H9 (cell line): ENCODE measurements at regions not wholly inside any gene's neighbourhood (a gene's known extent, or its start where the extent isn't known, plus 50 kb on each side); places are given as distances from the start of the nearest gene placed in this dataset.

Experiments used
- DNase-seq: peaks from one replicate; pipeline ENCODE4 v3.0.0-alpha.2; 2017
- H2AFZ ChIP-seq: one replicate; pipeline ENCODE4 v1.6.1; 2013; ENCODE audit warnings: mild to moderate bottlenecking, low read length, control low read depth, moderate library complexity
- H2AK5ac ChIP-seq: 2 replicates; pipeline ENCODE4 v1.6.1; 2013; ENCODE audit warnings: low read length, control low read depth, mixed read lengths; ENCODE audit not compliant: insufficient read length
- H2BK120ac ChIP-seq: one replicate; pipeline ENCODE4 v1.6.1; 2013; ENCODE audit warnings: low read depth, mild to moderate bottlenecking, low read length, control low read depth, inconsistent platforms; ENCODE audit not compliant: poor library complexity, severe bottlenecking
- H2BK12ac ChIP-seq: 2 replicates; pipeline ENCODE4 v1.6.1; 2013; ENCODE audit warnings: low read length, control low read depth, mixed read lengths, low read depth; ENCODE audit not compliant: insufficient read length
- H2BK15ac ChIP-seq: 2 replicates; pipeline ENCODE4 v1.6.1; 2013; ENCODE audit warnings: low read depth, low read length, control low read depth
- H2BK20ac ChIP-seq: one replicate; pipeline ENCODE4 v1.6.1; 2013; ENCODE audit warnings: low read depth, mild to moderate bottlenecking, low read length, control low read depth, inconsistent platforms; ENCODE audit not compliant: poor library complexity, severe bottlenecking
- H2BK5ac ChIP-seq: 2 replicates; pipeline ENCODE4 v1.6.1; 2013; ENCODE audit warnings: low read length, control low read depth, mixed read lengths; ENCODE audit not compliant: insufficient read length
- H3K14ac ChIP-seq: 2 replicates; pipeline ENCODE4 v1.6.1; 2013; ENCODE audit warnings: low read length, control low read depth; ENCODE audit not compliant: insufficient read depth
- H3K18ac ChIP-seq: 2 replicates; pipeline ENCODE4 v1.6.1; 2013; ENCODE audit warnings: low read depth, mild to moderate bottlenecking, mixed read lengths, low read length, control low read depth; ENCODE audit not compliant: insufficient read length
- H3K23ac ChIP-seq: 2 replicates; pipeline ENCODE4 v1.6.1; 2013; ENCODE audit warnings: low read length, control low read depth, mixed read lengths, low read depth; ENCODE audit not compliant: insufficient read length
- H3K23me2 ChIP-seq: 2 replicates; pipeline ENCODE4 v1.6.1; 2013; ENCODE audit warnings: low read depth, mild to moderate bottlenecking, mixed read lengths, low read length, control low read depth; ENCODE audit not compliant: insufficient read length, poor library complexity, severe bottlenecking
- H3K27ac ChIP-seq: 2 replicates; pipeline ENCODE4 v1.5.1; 2013; ENCODE audit warnings: low read length, control low read depth, mixed read lengths, low read depth; ENCODE audit not compliant: insufficient read length
- H3K27me3 ChIP-seq: 2 replicates; pipeline ENCODE4 v1.6.1; 2013; ENCODE audit warnings: low read length, control low read depth, inconsistent platforms; ENCODE audit not compliant: insufficient read depth
- H3K4ac ChIP-seq: 2 replicates; pipeline ENCODE4 v1.6.1; 2013; ENCODE audit warnings: low read depth, mild to moderate bottlenecking, control low read depth, inconsistent platforms, low read length, moderate library complexity
- H3K4me1 ChIP-seq: 2 replicates; pipeline ENCODE4 v1.6.1; 2013; ENCODE audit warnings: low read length, control low read depth, inconsistent platforms; ENCODE audit not compliant: insufficient read depth
- H3K4me2 ChIP-seq: 2 replicates; pipeline ENCODE4 v1.6.1; 2013; ENCODE audit warnings: low read length, control low read depth, mixed read lengths; ENCODE audit not compliant: insufficient read length, insufficient read depth
- H3K56ac ChIP-seq: 2 replicates; pipeline ENCODE4 v1.6.1; 2013; ENCODE audit warnings: low read depth, mild to moderate bottlenecking, mixed read lengths, low read length, control low read depth; ENCODE audit not compliant: insufficient read length
- H3K79me1 ChIP-seq: 2 replicates; pipeline ENCODE4 v1.6.1; 2013; ENCODE audit warnings: low read depth, mild to moderate bottlenecking, moderate library complexity, low read length, control low read depth, inconsistent platforms; ENCODE audit not compliant: insufficient read depth, poor library complexity, severe bottlenecking
- H3K79me2 ChIP-seq: 2 replicates; pipeline ENCODE4 v1.6.1; 2013; ENCODE audit warnings: low read length, control low read depth, inconsistent platforms; ENCODE audit not compliant: insufficient read depth
- H3K9ac ChIP-seq: 2 replicates; pipeline ENCODE4 v1.6.1; 2013; ENCODE audit warnings: low read length, control low read depth, mixed read lengths; ENCODE audit not compliant: insufficient read length; ENCODE audit errors: extremely low read depth
- H3K9me3 ChIP-seq: one replicate; pipeline ENCODE4 v1.6.1; 2013; ENCODE audit warnings: low read depth, low read length, inconsistent platforms; ENCODE audit not compliant: control insufficient read depth
- H3T11ph ChIP-seq: one replicate; pipeline ENCODE4 v1.6.1; 2013; ENCODE audit warnings: mild to moderate bottlenecking, low read length, control low read depth, inconsistent platforms
- H4K20me1 ChIP-seq: one replicate; pipeline ENCODE4 v1.6.1; 2013; ENCODE audit not compliant: control insufficient read depth, insufficient read length, insufficient read depth
- H4K5ac ChIP-seq: 2 replicates; pipeline ENCODE4 v1.6.1; 2013; ENCODE audit warnings: low read depth, mild to moderate bottlenecking, mixed read lengths, low read length, control low read depth; ENCODE audit not compliant: insufficient read length
- H4K8ac ChIP-seq: replicated peaks from 2 replicates; pipeline ENCODE4 v1.6.1; 2013; ENCODE audit warnings: low read length, control low read depth, mixed read lengths, low read depth; ENCODE audit not compliant: insufficient read length
- H4K91ac ChIP-seq: 2 replicates; pipeline ENCODE4 v1.6.1; 2013; ENCODE audit warnings: low read depth, mild to moderate bottlenecking, moderate library complexity, mixed read lengths, low read length, control low read depth; ENCODE audit not compliant: insufficient read length
- H3K27ac Mint-ChIP-seq, 3 experiments: 2 replicates in 2 of 3; 3 replicates in 1 of 3; pipeline ENCODE4 v1.8.0; 2020 to 2021; ENCODE audit warnings: mixed read lengths in 3 of 3, mild to moderate bottlenecking in 1 of 3, moderate library complexity in 1 of 3
- H3K27me3 Mint-ChIP-seq: 2 replicates; pipeline ENCODE4 v1.8.0; 2021; ENCODE audit warnings: low read depth, mild to moderate bottlenecking, moderate library complexity, mixed read lengths
- H3K36me3 Mint-ChIP-seq, 3 experiments: 2 replicates in 2 of 3; 3 replicates in 1 of 3; pipeline ENCODE4 v1.8.0; 2020 to 2021; ENCODE audit warnings: low read depth in 3 of 3, mixed read lengths in 3 of 3; ENCODE audit not compliant: insufficient read depth in 1 of 3
- H3K4me1 Mint-ChIP-seq, 2 experiments: 2 replicates each; pipeline ENCODE4 v1.8.0; 2020; ENCODE audit warnings: mixed read lengths in 2 of 2
- H3K4me3 Mint-ChIP-seq, 2 experiments: 2 replicates in 1 of 2; 3 replicates in 1 of 2; pipeline ENCODE4 v1.8.0; 2020 to 2021; ENCODE audit warnings: mild to moderate bottlenecking in 2 of 2, mixed read lengths in 2 of 2, moderate library complexity in 1 of 2
- H3K9me3 Mint-ChIP-seq, 2 experiments: 2 replicates in 1 of 2; 3 replicates in 1 of 2; pipeline ENCODE4 v1.8.0; 2020; ENCODE audit warnings: mild to moderate bottlenecking in 2 of 2, mixed read lengths in 2 of 2, moderate library complexity in 1 of 2
- CTCF ChIP-seq: fragments of 200-600 bp; sonication (generic); conservative IDR thresholded peaks from 3 replicates; pipeline ENCODE4 v1.8.0; 2021; ENCODE audit warnings: antibody characterized with exemption, mild to moderate bottlenecking
- WGBS: extraction: QIAGEN DNeasy Blood & Tissue Kit; methylation state at CpG from one replicate; pipeline ENCODE4 v1.1.7; 2013; ENCODE audit warnings: missing lambda C conversion rate, low lambda C conversion rate, mixed read lengths; ENCODE audit not compliant: insufficient read length; ENCODE audit errors: extremely low coverage; 5-methylcytosine and 5-hydroxymethylcytosine counted together

DNA sequence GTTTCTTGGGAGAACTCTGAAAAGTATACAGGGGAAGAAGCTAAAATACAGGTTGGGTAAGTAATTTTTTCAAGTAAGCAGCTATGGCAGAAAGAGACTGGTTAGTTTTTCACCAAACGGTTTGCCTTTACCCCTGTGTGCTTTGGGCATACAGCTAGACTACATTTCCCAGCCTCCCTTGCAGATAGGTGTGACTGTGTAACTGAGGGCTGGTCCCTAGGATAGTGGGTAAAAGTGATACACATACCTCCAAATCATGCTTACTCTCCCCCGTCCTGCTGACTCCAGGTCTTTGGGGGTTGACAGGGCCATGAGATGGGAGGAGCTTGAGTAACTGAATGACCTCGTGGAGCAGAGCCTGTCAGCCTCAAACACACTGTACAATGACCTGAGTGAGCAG lies 208.6 kb upstream of the GDNF start:
- Histone ChIP-seq H4K20me1 (no peaks in the 10 kb centered on the region), H3K79me2 (no peaks in the 10 kb centered on the region), H3K23me2 (no peaks in the 10 kb centered on the region), H4K8ac (no peak overlapping the region), H3K9ac (no peak overlapping the region), H3K4me2 (no peak overlapping the region), H2BK12ac (no peak overlapping the region), H3K27ac (no peak overlapping the region), H3K56ac (no peak overlapping the region), H3T11ph (no peak overlapping the region), H3K4me1 (peaks cover 3% of the 10 kb centered on the region; the same call in 1 of the 2 replicates), H2BK5ac (no peak overlapping the region), H3K79me1 (no peaks in the 10 kb centered on the region), H3K27me3 (no peaks in the 10 kb centered on the region), H3K4ac (no peak overlapping the region), H4K91ac (no peak overlapping the region), H2BK15ac (no peak overlapping the region), H3K23ac (no peak overlapping the region), H2BK20ac (no peak overlapping the region), H3K9me3 (no peaks in the 10 kb centered on the region), H3K14ac (no peak overlapping the region), H2BK120ac (no peak overlapping the region), H3K18ac (no peak overlapping the region), H2AFZ (no peak overlapping the region), H2AK5ac (no peak overlapping the region), H4K5ac (no peak overlapping the region)
- WGBS: no CpG with 5 or more reads among the region's 3 CpGs
- Mint-ChIP-seq H3K27ac (no peak overlapping the region), H3K4me1 (peaks cover 2 to 4% of the 10 kb centered on the region in 2 experiments; a peak in 2 of 4 replicates), H3K9me3 (no peaks in the 10 kb centered on the region), H3K36me3 (no peaks in the 10 kb centered on the region), H3K27me3 (no peaks in the 10 kb centered on the region), H3K4me3 (no peak overlapping the region)
- no peak for TF ChIP-seq CTCF
- DNase-seq: no peak
